Endodermal cell (in vitro differentiated cells): ENCODE measurements at regions not wholly inside any gene's neighbourhood (a gene's known extent, or its start where the extent isn't known, plus 50 kb on each side); places are given as distances from the start of the nearest gene placed in this dataset.

ENCODE experiments used
- DNase-seq: peaks from one replicate; pipeline ENCODE4 v3.0.0-alpha.2; 2017
- H3K27ac ChIP-seq: 2 replicates; pipeline ENCODE4 v1.5.1; 2013; ENCODE audit warnings: mild to moderate bottlenecking, low read depth, low read length, moderate library complexity
- H3K27me3 ChIP-seq: 2 replicates; pipeline ENCODE4 v1.6.1; 2013; ENCODE audit warnings: mild to moderate bottlenecking, low read length, moderate library complexity; ENCODE audit not compliant: insufficient read depth, control insufficient read depth, poor library complexity, severe bottlenecking
- H3K36me3 ChIP-seq: 2 replicates; pipeline ENCODE4 v1.7.0; 2013; ENCODE audit warnings: mild to moderate bottlenecking, low read length, moderate library complexity; ENCODE audit not compliant: control insufficient read depth, insufficient read depth
- H3K4me1 ChIP-seq: one replicate; pipeline ENCODE4 v1.7.0; 2013; ENCODE audit warnings: low read length; ENCODE audit not compliant: control insufficient read depth, insufficient read depth
- H3K4me3 ChIP-seq: 2 replicates; pipeline ENCODE4 v1.5.1; 2013; ENCODE audit warnings: mild to moderate bottlenecking, low read length, moderate library complexity
- H3K9ac ChIP-seq: 2 replicates; pipeline ENCODE4 v1.6.1; 2013; ENCODE audit warnings: mild to moderate bottlenecking, low read length, moderate library complexity; ENCODE audit not compliant: poor library complexity, severe bottlenecking; ENCODE audit errors: extremely low read depth
- H3K9me3 ChIP-seq: 2 replicates; pipeline ENCODE4 v1.6.1; 2013; ENCODE audit warnings: mild to moderate bottlenecking, low read length, moderate library complexity; ENCODE audit not compliant: control insufficient read depth
- H3K27ac Mint-ChIP-seq: 2 replicates; pipeline ENCODE4 v1.8.0; 2020; ENCODE audit warnings: mixed read lengths
- H3K27me3 Mint-ChIP-seq: 2 replicates; pipeline ENCODE4 v1.8.0; 2021; ENCODE audit warnings: mild to moderate bottlenecking, mixed read lengths; ENCODE audit not compliant: insufficient read depth
- H3K36me3 Mint-ChIP-seq: 2 replicates; pipeline ENCODE4 v1.8.0; 2020; ENCODE audit warnings: low read depth, mixed read lengths
- H3K4me1 Mint-ChIP-seq: 2 replicates; pipeline ENCODE4 v1.8.0; 2020; ENCODE audit warnings: mixed read lengths
- H3K4me3 Mint-ChIP-seq: 2 replicates; pipeline ENCODE4 v1.8.0; 2020; ENCODE audit warnings: mild to moderate bottlenecking, moderate library complexity, mixed read lengths
- H3K9me3 Mint-ChIP-seq: 2 replicates; pipeline ENCODE4 v1.8.0; 2020; ENCODE audit warnings: mild to moderate bottlenecking, mixed read lengths
- WGBS, 2 experiments: methylation state at CpG; one replicate each; pipeline versions ENCODE4 v1.1.5 to v1.1.7; 2013; ENCODE audit warnings: missing lambda C conversion rate in 2 of 2, mixed read lengths in 1 of 2; ENCODE audit not compliant: insufficient coverage in 1 of 2, insufficient read length in 1 of 2; 5-methylcytosine and 5-hydroxymethylcytosine counted together
- TF ChIP-seq, protein P1 (sequence below): fragments of 200-600 bp; sonication (generic); conservative IDR thresholded peaks from 2 replicates; pipeline ENCODE4 v1.5.0; 2021; ENCODE audit warnings: antibody characterized with exemption, mild to moderate bottlenecking

GRCh38 chr7:136303162-136303561 lies 326.0 kb upstream of the MTPN start:
- Mint-ChIP-seq H3K9me3 (peaks cover 6% of the 10 kb centered on the region), H3K4me3 (no peak overlapping the region), H3K4me1 (no peaks in the 10 kb centered on the region), H3K36me3 (no peaks in the 10 kb centered on the region), H3K27me3 (no peaks in the 10 kb centered on the region), H3K27ac (no peak overlapping the region)
- no peak overlapping the region for H3K27ac ChIP-seq
- TF ChIP-seq, protein P1, sequence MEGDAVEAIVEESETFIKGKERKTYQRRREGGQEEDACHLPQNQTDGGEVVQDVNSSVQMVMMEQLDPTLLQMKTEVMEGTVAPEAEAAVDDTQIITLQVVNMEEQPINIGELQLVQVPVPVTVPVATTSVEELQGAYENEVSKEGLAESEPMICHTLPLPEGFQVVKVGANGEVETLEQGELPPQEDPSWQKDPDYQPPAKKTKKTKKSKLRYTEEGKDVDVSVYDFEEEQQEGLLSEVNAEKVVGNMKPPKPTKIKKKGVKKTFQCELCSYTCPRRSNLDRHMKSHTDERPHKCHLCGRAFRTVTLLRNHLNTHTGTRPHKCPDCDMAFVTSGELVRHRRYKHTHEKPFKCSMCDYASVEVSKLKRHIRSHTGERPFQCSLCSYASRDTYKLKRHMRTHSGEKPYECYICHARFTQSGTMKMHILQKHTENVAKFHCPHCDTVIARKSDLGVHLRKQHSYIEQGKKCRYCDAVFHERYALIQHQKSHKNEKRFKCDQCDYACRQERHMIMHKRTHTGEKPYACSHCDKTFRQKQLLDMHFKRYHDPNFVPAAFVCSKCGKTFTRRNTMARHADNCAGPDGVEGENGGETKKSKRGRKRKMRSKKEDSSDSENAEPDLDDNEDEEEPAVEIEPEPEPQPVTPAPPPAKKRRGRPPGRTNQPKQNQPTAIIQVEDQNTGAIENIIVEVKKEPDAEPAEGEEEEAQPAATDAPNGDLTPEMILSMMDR = no peak
- H3K4me1 ChIP-seq = no peaks in the 10 kb centered on the region
- H3K9ac ChIP-seq = no peak overlapping the region
- no peaks in the 10 kb centered on the region for H3K36me3 ChIP-seq
- H3K4me3 ChIP-seq = no peak overlapping the region
- H3K27me3 ChIP-seq = no peaks in the 10 kb centered on the region
- WGBS, 2 experiments = 92% methylated on average over 2 of the region's 2 CpGs; no CpG with 5 or more reads in 1 of the 2 experiments
- H3K9me3 ChIP-seq = peaks cover 2% of the 10 kb centered on the region
- DNase-seq = no peak

DNA sequence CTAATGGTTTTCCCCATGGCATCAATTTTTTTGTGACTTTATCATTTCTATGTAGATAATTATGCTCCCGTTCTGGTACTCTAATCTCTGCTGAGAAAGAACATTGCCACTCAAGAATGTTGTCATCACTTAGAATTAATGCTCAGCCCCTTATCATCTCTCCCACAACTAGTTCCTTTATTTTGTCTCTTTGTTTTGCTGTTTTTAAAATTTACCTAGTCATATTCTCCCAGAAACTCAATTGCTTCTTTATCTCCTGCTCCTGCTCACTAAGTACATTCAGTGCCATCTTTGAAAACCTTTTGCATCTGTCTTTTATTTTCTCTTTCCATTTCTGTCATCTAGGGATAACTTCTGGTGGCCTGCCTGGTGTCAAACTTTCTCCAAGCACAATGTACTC lies 324.9 kb upstream of the MTPN start:
- H3K4me1 ChIP-seq = no peaks in the 10 kb centered on the region
- no peaks in the 10 kb centered on the region for H3K9me3 ChIP-seq
- no peak overlapping the region for H3K9ac ChIP-seq
- TF ChIP-seq, protein P1 = no peak
- H3K4me1 Mint-ChIP-seq = no peaks in the 10 kb centered on the region
- peaks cover 6% of the 10 kb centered on the region for H3K9me3 Mint-ChIP-seq
- H3K27ac Mint-ChIP-seq = no peak overlapping the region
- no peaks in the 10 kb centered on the region for H3K27me3 ChIP-seq
- no peaks in the 10 kb centered on the region for H3K36me3 ChIP-seq
- H3K27me3 Mint-ChIP-seq = no peaks in the 10 kb centered on the region
- H3K36me3 Mint-ChIP-seq = no peaks in the 10 kb centered on the region
- no peak overlapping the region for H3K4me3 ChIP-seq
- no peak overlapping the region for H3K27ac ChIP-seq
- WGBS, 2 experiments = 83 to 100% methylated on average over 1 of the region's 1 CpG
- no peak for DNase-seq
- H3K4me3 Mint-ChIP-seq = no peak overlapping the region

- TF ChIP-seq, protein P1 = peak; percentile 58
- Histone ChIP-seq H3K36me3 (no peaks in the 10 kb centered on the region), H3K27me3 (no peaks in the 10 kb centered on the region), H3K4me3 (no peak overlapping the region), H3K27ac (no peak overlapping the region), H3K4me1 (no peaks in the 10 kb centered on the region), H3K9ac (no peak overlapping the region), H3K9me3 (no peaks in the 10 kb centered on the region)
- Mint-ChIP-seq H3K4me3 (no peak overlapping the region), H3K27ac (no peak overlapping the region), H3K36me3 (no peaks in the 10 kb centered on the region), H3K27me3 (no peaks in the 10 kb centered on the region), H3K4me1 (peaks cover 2% of the 10 kb centered on the region), H3K9me3 (peaks cover 3% of the 10 kb centered on the region)
- peak; percentile 44 for DNase-seq
- 97% methylated on average over 1 of the region's 1 CpG; no CpG with 5 or more reads in 1 of the 2 experiments for WGBS, 2 experiments
Measured at GRCh38 chr7:136294977-136295376, 317.8 kb upstream of the MTPN start.
